ENCODE measurements at regions not wholly inside any gene's neighbourhood (a gene's known extent, or its start where the extent isn't known, plus 50 kb on each side); places are given as distances from the start of the nearest gene placed in this dataset.

- DNase-seq, result no peak
- TF ChIP-seq POLR2A (IDR thresholded peaks at IDR 0.05; ENCODE audit: low read length) (no peak), GATA1 (IDR thresholded peaks at IDR 0.05; ENCODE audit: low read depth, low read length) (no peak)
These were observed 430.1 kb upstream of the JAG1 start for GRCh38 chr20:11103866-11104265.

- TF ChIP-seq GATA1 (IDR thresholded peaks at IDR 0.05; ENCODE audit: low read depth, low read length) (no peak), POLR2A (IDR thresholded peaks at IDR 0.05; ENCODE audit: low read length) (no peak)
- peak; percentile 1 to 3 for DNase-seq
These were observed 434.5 kb upstream of the JAG1 start for GRCh38 chr20:11108102-11108810.

GRCh38 chr20:11110535-11110934, 436.7 kb upstream of the JAG1 start:
- DNase-seq, result no peak
- TF ChIP-seq POLR2A (IDR thresholded peaks at IDR 0.05; ENCODE audit: low read length) (no peak), GATA1 (IDR thresholded peaks at IDR 0.05; ENCODE audit: low read depth, low read length) (no peak)

- TF ChIP-seq POLR2A (IDR thresholded peaks at IDR 0.05; ENCODE audit: low read length), result no peak
- no peak for TF ChIP-seq GATA1 (IDR thresholded peaks at IDR 0.05; ENCODE audit: low read depth, low read length)
- no peak for DNase-seq
These were observed 437.4 kb upstream of the JAG1 start for GRCh38 chr20:11111191-11111590.

GRCh38 chr20:11112832-11113231, 439.0 kb upstream of the JAG1 start:
- no peak for DNase-seq
- TF ChIP-seq GATA1 (IDR thresholded peaks at IDR 0.05; ENCODE audit: low read depth, low read length) (no peak), POLR2A (IDR thresholded peaks at IDR 0.05; ENCODE audit: low read length) (no peak)

GRCh38 chr20:11114382-11114781, 440.6 kb upstream of the JAG1 start:
- no peak for TF ChIP-seq GATA1 (IDR thresholded peaks at IDR 0.05; ENCODE audit: low read depth, low read length)
- TF ChIP-seq POLR2A (IDR thresholded peaks at IDR 0.05; ENCODE audit: low read length), result no peak
- no peak for DNase-seq

GRCh38 chr20:11117808-11118528, 444.2 kb upstream of the JAG1 start:
- DNase-seq, result no peak
- TF ChIP-seq GATA1 (IDR thresholded peaks at IDR 0.05; ENCODE audit: low read depth, low read length) (no peak), POLR2A (IDR thresholded peaks at IDR 0.05; ENCODE audit: low read length) (no peak)

- DNase-seq, result no peak
- TF ChIP-seq GATA1 (IDR thresholded peaks at IDR 0.05; ENCODE audit: low read depth, low read length) (no peak), POLR2A (IDR thresholded peaks at IDR 0.05; ENCODE audit: low read length) (no peak)
These were observed 445.1 kb upstream of the JAG1 start for GRCh38 chr20:11118802-11119380.

GRCh38 chr20:11119573-11119972, 445.8 kb upstream of the JAG1 start:
- no peak for TF ChIP-seq POLR2A (IDR thresholded peaks at IDR 0.05; ENCODE audit: low read length)
- no peak for TF ChIP-seq GATA1 (IDR thresholded peaks at IDR 0.05; ENCODE audit: low read depth, low read length)
- DNase-seq, result no peak

- no peak for DNase-seq
- no peak for TF ChIP-seq GATA1 (IDR thresholded peaks at IDR 0.05; ENCODE audit: low read depth, low read length)
- TF ChIP-seq POLR2A (IDR thresholded peaks at IDR 0.05; ENCODE audit: low read length), result no peak
These were observed 446.6 kb upstream of the JAG1 start for GRCh38 chr20:11120431-11120830.

GRCh38 chr20:11124849-11125505, 451.2 kb upstream of the JAG1 start:
- DNase-seq, result no peak
- no peak for TF ChIP-seq GATA1 (IDR thresholded peaks at IDR 0.05; ENCODE audit: low read depth, low read length)
- no peak for TF ChIP-seq POLR2A (IDR thresholded peaks at IDR 0.05; ENCODE audit: low read length)

GRCh38 chr20:11128220-11128718, 454.5 kb upstream of the JAG1 start:
- no peak for TF ChIP-seq GATA1 (IDR thresholded peaks at IDR 0.05; ENCODE audit: low read depth, low read length)
- TF ChIP-seq POLR2A (IDR thresholded peaks at IDR 0.05; ENCODE audit: low read length), result no peak
- DNase-seq, result no peak

- TF ChIP-seq GATA1 (IDR thresholded peaks at IDR 0.05; ENCODE audit: low read depth, low read length), result no peak
- no peak for TF ChIP-seq POLR2A (IDR thresholded peaks at IDR 0.05; ENCODE audit: low read length)
- no peak for DNase-seq
These were observed 454.9 kb upstream of the JAG1 start for GRCh38 chr20:11128721-11129120.
